GM23338 (cell line): ENCODE measurements at regions not wholly inside any gene's neighbourhood (a gene's known extent, or its start where the extent isn't known, plus 50 kb on each side); places are given as distances from the start of the nearest gene placed in this dataset.

ENCODE experiments used
- ATAC-seq: fragments of 200-7000 bp; cut with Tn5 transposase; 3 replicates; pipeline ENCODE4 v1.9.1; 2020
- DNase-seq: peaks from one replicate; pipeline ENCODE4 v3.0.0-alpha.2; 2015; ENCODE audit warnings: low spot score
- H2AFZ ChIP-seq: fragments of 200-600 bp; sonication (generic); 2 replicates; pipeline ENCODE4 v1.8.0; 2016; ENCODE audit warnings: antibody characterized with exemption, mild to moderate bottlenecking, moderate library complexity
- H3F3A ChIP-seq: fragments of 200-600 bp; sonication (generic); replicated peaks from 2 replicates; pipeline ENCODE4 v1.8.0; 2017; ENCODE audit warnings: antibody characterized with exemption, mixed run types, low read depth
- H3K27ac ChIP-seq: fragments of 200-600 bp; sonication (generic); 2 replicates; pipeline ENCODE4 v1.6.1; 2016; ENCODE audit warnings: low read depth
- H3K27me3 ChIP-seq: fragments of 200-600 bp; sonication (generic); 2 replicates; pipeline ENCODE4 v1.8.0; 2016; ENCODE audit warnings: mild to moderate bottlenecking, mixed run types, moderate library complexity; ENCODE audit not compliant: insufficient read depth
- H3K36me3 ChIP-seq: fragments of 200-600 bp; sonication (generic); 2 replicates; pipeline ENCODE4 v1.8.0; 2016; ENCODE audit warnings: mild to moderate bottlenecking; ENCODE audit not compliant: insufficient read depth
- H3K4me1 ChIP-seq: fragments of 200-600 bp; sonication (generic); 2 replicates; pipeline ENCODE4 v1.8.0; 2016; ENCODE audit warnings: mild to moderate bottlenecking, moderate library complexity; ENCODE audit not compliant: insufficient read depth
- H3K4me2 ChIP-seq: fragments of 200-600 bp; sonication (generic); 2 replicates; pipeline ENCODE4 v1.7.1; 2017; ENCODE audit warnings: mixed run types
- H3K4me3 ChIP-seq: fragments of 200-600 bp; sonication (generic); 2 replicates; pipeline ENCODE4 v1.6.1; 2016; ENCODE audit warnings: mixed run types
- H3K79me2 ChIP-seq: fragments of 200-600 bp; sonication (generic); replicated peaks from 2 replicates; pipeline ENCODE4 v1.8.0; 2017; ENCODE audit warnings: mild to moderate bottlenecking; ENCODE audit not compliant: insufficient read depth
- H3K9me2 ChIP-seq: fragments of 200-600 bp; sonication (generic); 2 replicates; pipeline ENCODE4 v1.8.0; 2017; ENCODE audit not compliant: insufficient read depth
- H4K20me1 ChIP-seq: fragments of 200-600 bp; sonication (generic); replicated peaks from 2 replicates; pipeline ENCODE4 v1.8.0; 2017; ENCODE audit warnings: mild to moderate bottlenecking; ENCODE audit not compliant: insufficient read depth
- H3K27ac Mint-ChIP-seq: 2 replicates; pipeline ENCODE4 v1.8.0; 2020; ENCODE audit warnings: inconsistent platforms, mild to moderate bottlenecking, moderate library complexity, mixed read lengths
- H3K27me3 Mint-ChIP-seq: 3 replicates; pipeline ENCODE4 v1.8.0; 2022; ENCODE audit warnings: low read depth, mild to moderate bottlenecking, moderate library complexity, mixed read lengths, inconsistent platforms; ENCODE audit not compliant: insufficient read depth, poor library complexity
- H3K36me3 Mint-ChIP-seq: 3 replicates; pipeline ENCODE4 v1.8.0; 2021; ENCODE audit warnings: low read depth, mild to moderate bottlenecking, inconsistent platforms, moderate library complexity, mixed read lengths
- H3K4me1 Mint-ChIP-seq: 3 replicates; pipeline ENCODE4 v1.8.0; 2020; ENCODE audit warnings: mild to moderate bottlenecking, inconsistent platforms, mixed read lengths
- H3K4me3 Mint-ChIP-seq: 3 replicates; pipeline ENCODE4 v1.8.0; 2021; ENCODE audit warnings: moderate library complexity, mild to moderate bottlenecking, inconsistent platforms, mixed read lengths
- H3K9me3 Mint-ChIP-seq: 3 replicates; pipeline ENCODE4 v1.8.0; 2020; ENCODE audit warnings: moderate library complexity, mild to moderate bottlenecking, inconsistent platforms, mixed read lengths
- CREB1 ChIP-seq: fragments of 250-450 bp; sonication (Bioruptor Pico); IDR thresholded peaks from 2 replicates; pipeline ENCODE4 v1.5.0; 2020; ENCODE audit warnings: low read depth, mild to moderate bottlenecking, moderate library complexity
- EZH2 ChIP-seq: fragments of 200-600 bp; sonication (generic); IDR thresholded peaks from one replicate; pipeline ENCODE4 v1.8.0; 2017; ENCODE audit warnings: antibody characterized with exemption, mild to moderate bottlenecking, low read depth; ENCODE audit not compliant: unreplicated experiment
- EZH2phosphoT487 ChIP-seq: fragments of 200-600 bp; sonication (generic); IDR thresholded peaks from one replicate; pipeline ENCODE4 v1.8.1; 2018; ENCODE audit warnings: antibody characterized with exemption; ENCODE audit not compliant: unreplicated experiment
- JUNB ChIP-seq: IDR thresholded peaks from one replicate; pipeline ENCODE4 v1.6.1; 2016; ENCODE audit warnings: antibody characterized with exemption; ENCODE audit not compliant: unreplicated experiment
- NANOG ChIP-seq: IDR thresholded peaks from 2 replicates; pipeline ENCODE4 v1.6.1; 2016; ENCODE audit warnings: antibody characterized with exemption, borderline replicate concordance
- POLR2AphosphoS5 ChIP-seq: IDR thresholded peaks from 2 replicates; pipeline ENCODE4 v1.6.1; 2016; ENCODE audit warnings: antibody characterized with exemption, low read depth
- STAT1 ChIP-seq: IDR thresholded peaks from one replicate; pipeline ENCODE4 v1.6.1; 2016; ENCODE audit warnings: antibody characterized with exemption; ENCODE audit not compliant: unreplicated experiment
- ZNF114 ChIP-seq: fragments of 250-450 bp; sonication (Bioruptor Pico); IDR thresholded peaks from 2 replicates; pipeline ENCODE4 v1.5.0; 2020; ENCODE audit warnings: mild to moderate bottlenecking, moderate library complexity
- ZNF331 ChIP-seq: fragments of 250-450 bp; sonication (Bioruptor Pico); IDR thresholded peaks from 2 replicates; pipeline ENCODE4 v1.5.0; 2020; ENCODE audit warnings: low read depth, mild to moderate bottlenecking, moderate library complexity
- TF ChIP-seq, protein P1 (sequence below): IDR thresholded peaks from one replicate; pipeline ENCODE4 v1.6.1; 2018; ENCODE audit warnings: antibody characterized with exemption; ENCODE audit not compliant: unreplicated experiment
- TF ChIP-seq, protein P2 (sequence below), 2 experiments: fragments of 200-600 bp in 1 of 2; sonication (generic) in 1 of 2; conservative IDR thresholded peaks; 2 replicates each; pipeline versions ENCODE4 v1.5.1 to v1.6.1; 2016 to 2017; ENCODE audit warnings: antibody characterized with exemption in 2 of 2, low read depth in 2 of 2, mild to moderate bottlenecking in 2 of 2, moderate library complexity in 1 of 2
- TF ChIP-seq, protein P3 (sequence below): fragments of 250-450 bp; sonication (Bioruptor Pico); IDR thresholded peaks from 2 replicates; pipeline ENCODE4 v1.5.0; 2020; ENCODE audit warnings: mild to moderate bottlenecking, moderate library complexity
- TF ChIP-seq, protein P4 (sequence below): IDR thresholded peaks from 2 replicates; pipeline ENCODE4 v1.6.1; 2016; ENCODE audit warnings: antibody characterized with exemption

DNA sequence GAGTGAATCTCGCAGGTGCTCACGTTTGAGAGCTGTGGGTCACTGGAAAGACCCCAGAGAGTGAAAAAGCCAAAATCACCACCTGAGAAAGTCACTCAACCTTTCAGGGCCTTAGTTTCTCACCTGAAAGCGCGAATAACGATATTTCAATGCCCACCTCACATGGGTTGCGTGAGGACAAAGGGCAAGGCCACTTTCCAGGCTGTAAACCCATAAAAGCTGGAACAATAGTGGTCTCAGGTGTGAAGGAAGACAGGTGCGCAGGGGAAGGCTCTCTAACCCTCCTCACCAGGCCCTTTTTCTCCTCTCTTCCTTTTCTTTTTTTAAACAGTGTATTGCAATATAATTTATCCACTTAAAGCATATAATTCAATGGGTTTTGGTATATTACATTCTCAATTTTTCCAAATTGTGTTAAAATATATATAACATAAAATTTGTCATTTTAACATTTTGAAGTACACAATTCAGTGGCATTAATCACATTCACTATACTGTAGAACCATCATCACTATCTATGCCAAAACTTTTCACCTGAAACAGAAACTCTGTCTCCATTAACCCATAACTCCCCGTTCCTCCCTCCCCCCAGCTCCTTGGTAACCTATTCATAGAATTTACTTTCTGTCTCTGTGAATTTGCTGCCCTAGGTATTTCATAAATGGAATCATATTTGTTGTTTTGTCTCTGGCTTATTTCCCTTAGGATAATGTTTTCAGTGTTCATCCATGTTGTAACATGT, 118.4 kb upstream of the TNR start:
- H3K79me2 ChIP-seq, result no peaks in the 10 kb centered on the region
- Mint-ChIP-seq H3K27me3 (peaks cover 26% of the 10 kb centered on the region), H3K27ac (no peak overlapping the region), H3K4me3 (no peak overlapping the region), H3K4me1 (peaks cover 67% of the 10 kb centered on the region), H3K9me3 (no peaks in the 10 kb centered on the region), H3K36me3 (no peaks in the 10 kb centered on the region)
- H2AFZ ChIP-seq, result peak overlapping the region; percentile 79
- no peak overlapping the region; the same call in 1 of the 2 replicates for H3K4me2 ChIP-seq
- ATAC-seq, result no peak
- DNase-seq, result no peak
- H3K9me2 ChIP-seq, result 0 out of 2 replicates have a peak, but pooled peaks cover 3% of the 10 kb centered on the region
- no peak overlapping the region for H3K4me3 ChIP-seq
- H3F3A ChIP-seq, result no peaks in the 10 kb centered on the region
- TF ChIP-seq NANOG (no peak), CREB1 (no peak), JUNB (no peak), ZNF114 (CRISPR knock-in tag) (no peak), ZNF331 (CRISPR knock-in tag) (no peak), EZH2 (no peak), POLR2AphosphoS5 (no peak), EZH2phosphoT487 (no peak), STAT1 (no peak)
- TF ChIP-seq, protein P1, sequence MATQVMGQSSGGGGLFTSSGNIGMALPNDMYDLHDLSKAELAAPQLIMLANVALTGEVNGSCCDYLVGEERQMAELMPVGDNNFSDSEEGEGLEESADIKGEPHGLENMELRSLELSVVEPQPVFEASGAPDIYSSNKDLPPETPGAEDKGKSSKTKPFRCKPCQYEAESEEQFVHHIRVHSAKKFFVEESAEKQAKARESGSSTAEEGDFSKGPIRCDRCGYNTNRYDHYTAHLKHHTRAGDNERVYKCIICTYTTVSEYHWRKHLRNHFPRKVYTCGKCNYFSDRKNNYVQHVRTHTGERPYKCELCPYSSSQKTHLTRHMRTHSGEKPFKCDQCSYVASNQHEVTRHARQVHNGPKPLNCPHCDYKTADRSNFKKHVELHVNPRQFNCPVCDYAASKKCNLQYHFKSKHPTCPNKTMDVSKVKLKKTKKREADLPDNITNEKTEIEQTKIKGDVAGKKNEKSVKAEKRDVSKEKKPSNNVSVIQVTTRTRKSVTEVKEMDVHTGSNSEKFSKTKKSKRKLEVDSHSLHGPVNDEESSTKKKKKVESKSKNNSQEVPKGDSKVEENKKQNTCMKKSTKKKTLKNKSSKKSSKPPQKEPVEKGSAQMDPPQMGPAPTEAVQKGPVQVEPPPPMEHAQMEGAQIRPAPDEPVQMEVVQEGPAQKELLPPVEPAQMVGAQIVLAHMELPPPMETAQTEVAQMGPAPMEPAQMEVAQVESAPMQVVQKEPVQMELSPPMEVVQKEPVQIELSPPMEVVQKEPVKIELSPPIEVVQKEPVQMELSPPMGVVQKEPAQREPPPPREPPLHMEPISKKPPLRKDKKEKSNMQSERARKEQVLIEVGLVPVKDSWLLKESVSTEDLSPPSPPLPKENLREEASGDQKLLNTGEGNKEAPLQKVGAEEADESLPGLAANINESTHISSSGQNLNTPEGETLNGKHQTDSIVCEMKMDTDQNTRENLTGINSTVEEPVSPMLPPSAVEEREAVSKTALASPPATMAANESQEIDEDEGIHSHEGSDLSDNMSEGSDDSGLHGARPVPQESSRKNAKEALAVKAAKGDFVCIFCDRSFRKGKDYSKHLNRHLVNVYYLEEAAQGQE, result no peak
- TF ChIP-seq, protein P2, sequence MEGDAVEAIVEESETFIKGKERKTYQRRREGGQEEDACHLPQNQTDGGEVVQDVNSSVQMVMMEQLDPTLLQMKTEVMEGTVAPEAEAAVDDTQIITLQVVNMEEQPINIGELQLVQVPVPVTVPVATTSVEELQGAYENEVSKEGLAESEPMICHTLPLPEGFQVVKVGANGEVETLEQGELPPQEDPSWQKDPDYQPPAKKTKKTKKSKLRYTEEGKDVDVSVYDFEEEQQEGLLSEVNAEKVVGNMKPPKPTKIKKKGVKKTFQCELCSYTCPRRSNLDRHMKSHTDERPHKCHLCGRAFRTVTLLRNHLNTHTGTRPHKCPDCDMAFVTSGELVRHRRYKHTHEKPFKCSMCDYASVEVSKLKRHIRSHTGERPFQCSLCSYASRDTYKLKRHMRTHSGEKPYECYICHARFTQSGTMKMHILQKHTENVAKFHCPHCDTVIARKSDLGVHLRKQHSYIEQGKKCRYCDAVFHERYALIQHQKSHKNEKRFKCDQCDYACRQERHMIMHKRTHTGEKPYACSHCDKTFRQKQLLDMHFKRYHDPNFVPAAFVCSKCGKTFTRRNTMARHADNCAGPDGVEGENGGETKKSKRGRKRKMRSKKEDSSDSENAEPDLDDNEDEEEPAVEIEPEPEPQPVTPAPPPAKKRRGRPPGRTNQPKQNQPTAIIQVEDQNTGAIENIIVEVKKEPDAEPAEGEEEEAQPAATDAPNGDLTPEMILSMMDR (conservative IDR thresholded peaks at IDR 0.05; ENCODE audit: low read depth in 2 of 2), result no peak
- TF ChIP-seq, protein P3, sequence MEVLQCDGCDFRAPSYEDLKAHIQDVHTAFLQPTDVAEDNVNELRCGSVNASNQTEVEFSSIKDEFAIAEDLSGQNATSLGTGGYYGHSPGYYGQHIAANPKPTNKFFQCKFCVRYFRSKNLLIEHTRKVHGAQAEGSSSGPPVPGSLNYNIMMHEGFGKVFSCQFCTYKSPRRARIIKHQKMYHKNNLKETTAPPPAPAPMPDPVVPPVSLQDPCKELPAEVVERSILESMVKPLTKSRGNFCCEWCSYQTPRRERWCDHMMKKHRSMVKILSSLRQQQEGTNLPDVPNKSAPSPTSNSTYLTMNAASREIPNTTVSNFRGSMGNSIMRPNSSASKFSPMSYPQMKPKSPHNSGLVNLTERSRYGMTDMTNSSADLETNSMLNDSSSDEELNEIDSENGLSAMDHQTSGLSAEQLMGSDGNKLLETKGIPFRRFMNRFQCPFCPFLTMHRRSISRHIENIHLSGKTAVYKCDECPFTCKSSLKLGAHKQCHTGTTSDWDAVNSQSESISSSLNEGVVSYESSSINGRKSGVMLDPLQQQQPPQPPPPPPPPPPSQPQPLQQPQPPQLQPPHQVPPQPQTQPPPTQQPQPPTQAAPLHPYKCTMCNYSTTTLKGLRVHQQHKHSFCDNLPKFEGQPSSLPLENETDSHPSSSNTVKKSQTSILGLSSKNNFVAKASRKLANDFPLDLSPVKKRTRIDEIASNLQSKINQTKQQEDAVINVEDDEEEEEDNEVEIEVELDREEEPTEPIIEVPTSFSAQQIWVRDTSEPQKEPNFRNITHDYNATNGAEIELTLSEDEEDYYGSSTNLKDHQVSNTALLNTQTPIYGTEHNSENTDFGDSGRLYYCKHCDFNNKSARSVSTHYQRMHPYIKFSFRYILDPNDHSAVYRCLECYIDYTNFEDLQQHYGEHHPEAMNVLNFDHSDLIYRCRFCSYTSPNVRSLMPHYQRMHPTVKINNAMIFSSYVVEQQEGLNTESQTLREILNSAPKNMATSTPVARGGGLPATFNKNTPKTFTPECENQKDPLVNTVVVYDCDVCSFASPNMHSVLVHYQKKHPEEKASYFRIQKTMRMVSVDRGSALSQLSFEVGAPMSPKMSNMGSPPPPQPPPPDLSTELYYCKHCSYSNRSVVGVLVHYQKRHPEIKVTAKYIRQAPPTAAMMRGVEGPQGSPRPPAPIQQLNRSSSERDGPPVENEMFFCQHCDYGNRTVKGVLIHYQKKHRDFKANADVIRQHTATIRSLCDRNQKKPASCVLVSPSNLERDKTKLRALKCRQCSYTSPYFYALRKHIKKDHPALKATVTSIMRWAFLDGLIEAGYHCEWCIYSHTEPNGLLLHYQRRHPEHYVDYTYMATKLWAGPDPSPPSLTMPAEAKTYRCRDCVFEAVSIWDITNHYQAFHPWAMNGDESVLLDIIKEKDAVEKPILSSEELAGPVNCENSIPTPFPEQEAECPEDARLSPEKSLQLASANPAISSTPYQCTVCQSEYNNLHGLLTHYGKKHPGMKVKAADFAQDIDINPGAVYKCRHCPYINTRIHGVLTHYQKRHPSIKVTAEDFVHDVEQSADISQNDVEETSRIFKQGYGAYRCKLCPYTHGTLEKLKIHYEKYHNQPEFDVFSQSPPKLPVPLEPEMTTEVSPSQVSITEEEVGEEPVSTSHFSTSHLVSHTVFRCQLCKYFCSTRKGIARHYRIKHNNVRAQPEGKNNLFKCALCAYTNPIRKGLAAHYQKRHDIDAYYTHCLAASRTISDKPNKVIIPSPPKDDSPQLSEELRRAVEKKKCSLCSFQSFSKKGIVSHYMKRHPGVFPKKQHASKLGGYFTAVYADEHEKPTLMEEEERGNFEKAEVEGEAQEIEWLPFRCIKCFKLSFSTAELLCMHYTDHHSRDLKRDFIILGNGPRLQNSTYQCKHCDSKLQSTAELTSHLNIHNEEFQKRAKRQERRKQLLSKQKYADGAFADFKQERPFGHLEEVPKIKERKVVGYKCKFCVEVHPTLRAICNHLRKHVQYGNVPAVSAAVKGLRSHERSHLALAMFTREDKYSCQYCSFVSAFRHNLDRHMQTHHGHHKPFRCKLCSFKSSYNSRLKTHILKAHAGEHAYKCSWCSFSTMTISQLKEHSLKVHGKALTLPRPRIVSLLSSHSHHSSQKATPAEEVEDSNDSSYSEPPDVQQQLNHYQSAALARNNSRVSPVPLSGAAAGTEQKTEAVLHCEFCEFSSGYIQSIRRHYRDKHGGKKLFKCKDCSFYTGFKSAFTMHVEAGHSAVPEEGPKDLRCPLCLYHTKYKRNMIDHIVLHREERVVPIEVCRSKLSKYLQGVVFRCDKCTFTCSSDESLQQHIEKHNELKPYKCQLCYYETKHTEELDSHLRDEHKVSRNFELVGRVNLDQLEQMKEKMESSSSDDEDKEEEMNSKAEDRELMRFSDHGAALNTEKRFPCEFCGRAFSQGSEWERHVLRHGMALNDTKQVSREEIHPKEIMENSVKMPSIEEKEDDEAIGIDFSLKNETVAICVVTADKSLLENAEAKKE (CRISPR knock-in tag), result no peak
- TF ChIP-seq, protein P4, sequence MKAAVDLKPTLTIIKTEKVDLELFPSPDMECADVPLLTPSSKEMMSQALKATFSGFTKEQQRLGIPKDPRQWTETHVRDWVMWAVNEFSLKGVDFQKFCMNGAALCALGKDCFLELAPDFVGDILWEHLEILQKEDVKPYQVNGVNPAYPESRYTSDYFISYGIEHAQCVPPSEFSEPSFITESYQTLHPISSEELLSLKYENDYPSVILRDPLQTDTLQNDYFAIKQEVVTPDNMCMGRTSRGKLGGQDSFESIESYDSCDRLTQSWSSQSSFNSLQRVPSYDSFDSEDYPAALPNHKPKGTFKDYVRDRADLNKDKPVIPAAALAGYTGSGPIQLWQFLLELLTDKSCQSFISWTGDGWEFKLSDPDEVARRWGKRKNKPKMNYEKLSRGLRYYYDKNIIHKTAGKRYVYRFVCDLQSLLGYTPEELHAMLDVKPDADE, result no peak
- H3K27me3 ChIP-seq, result peaks cover 13% of the 10 kb centered on the region; the same call in 1 of the 2 replicates
- H4K20me1 ChIP-seq, result no peaks in the 10 kb centered on the region
- H3K36me3 ChIP-seq, result no peaks in the 10 kb centered on the region
- no peak overlapping the region for H3K27ac ChIP-seq
- H3K4me1 ChIP-seq, result peaks cover 47% of the 10 kb centered on the region
